Left kidney (tissue), 1 donor: ENCODE measurements at regions not wholly inside any gene's neighbourhood (a gene's known extent, or its start where the extent isn't known, plus 50 kb on each side); places are given as distances from the start of the nearest gene placed in this dataset.

Experiments
- DNase-seq: peaks from one replicate; pipeline ENCODE4 v3.0.0-alpha.2; 2013

DNA sequence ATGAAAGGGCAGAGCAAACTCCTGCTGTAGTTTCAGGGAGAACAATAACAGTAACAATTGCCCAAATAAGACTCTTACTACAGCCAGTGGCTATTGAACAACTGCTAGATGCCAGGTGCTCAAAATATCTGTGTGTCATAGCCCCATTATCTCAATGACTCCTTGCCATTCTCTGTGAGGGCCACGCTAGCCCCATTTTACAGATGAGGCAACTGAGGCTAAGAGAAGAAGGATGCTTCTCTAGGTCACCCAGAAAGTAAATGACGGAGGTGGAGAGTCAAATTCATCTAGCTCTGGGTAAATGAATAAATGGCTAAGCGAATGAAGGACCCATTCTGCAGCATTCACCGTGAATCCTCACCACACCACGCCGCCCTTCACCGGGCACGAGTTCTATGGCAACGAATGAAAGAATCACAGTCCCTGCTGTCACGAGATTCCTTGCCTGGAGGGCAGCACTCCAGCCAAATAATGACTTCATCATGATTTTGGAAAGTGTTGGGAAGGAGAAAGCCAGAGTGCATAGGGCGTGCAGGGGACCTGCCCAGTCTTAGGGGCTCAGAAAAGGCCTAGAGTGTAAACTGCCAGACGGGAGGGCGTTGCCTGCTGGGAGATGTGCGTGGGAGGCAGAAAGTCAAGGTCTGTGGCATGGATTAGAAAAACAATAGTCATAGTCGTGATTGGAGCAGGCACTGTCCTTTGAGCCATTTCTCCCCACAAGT, 147.2 kb downstream of the C9orf50 start:
- no peak for DNase-seq

DNA sequence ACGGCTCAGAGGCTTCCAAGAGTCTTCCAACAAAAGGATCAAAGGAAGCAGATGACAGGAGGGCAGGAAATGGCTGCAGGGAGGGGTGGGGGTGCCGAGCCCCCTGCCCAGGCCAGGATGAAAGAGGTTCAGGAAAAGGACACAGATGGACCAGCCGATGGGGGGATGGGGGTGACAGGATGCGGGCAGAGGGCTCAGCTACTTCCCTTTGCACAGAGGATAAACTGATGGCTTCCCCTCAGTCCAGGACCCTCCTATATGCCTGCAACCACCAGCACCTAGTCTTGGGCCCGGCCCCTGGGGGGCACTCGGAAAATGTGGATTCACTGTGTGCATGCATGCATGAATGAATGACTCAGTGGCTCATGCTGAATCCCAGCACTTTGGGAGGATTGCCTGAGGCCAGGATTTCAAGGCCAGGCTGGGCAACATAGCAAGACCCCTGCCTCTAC, 148.2 kb downstream of the C9orf50 start:
- no peak for DNase-seq

DNA sequence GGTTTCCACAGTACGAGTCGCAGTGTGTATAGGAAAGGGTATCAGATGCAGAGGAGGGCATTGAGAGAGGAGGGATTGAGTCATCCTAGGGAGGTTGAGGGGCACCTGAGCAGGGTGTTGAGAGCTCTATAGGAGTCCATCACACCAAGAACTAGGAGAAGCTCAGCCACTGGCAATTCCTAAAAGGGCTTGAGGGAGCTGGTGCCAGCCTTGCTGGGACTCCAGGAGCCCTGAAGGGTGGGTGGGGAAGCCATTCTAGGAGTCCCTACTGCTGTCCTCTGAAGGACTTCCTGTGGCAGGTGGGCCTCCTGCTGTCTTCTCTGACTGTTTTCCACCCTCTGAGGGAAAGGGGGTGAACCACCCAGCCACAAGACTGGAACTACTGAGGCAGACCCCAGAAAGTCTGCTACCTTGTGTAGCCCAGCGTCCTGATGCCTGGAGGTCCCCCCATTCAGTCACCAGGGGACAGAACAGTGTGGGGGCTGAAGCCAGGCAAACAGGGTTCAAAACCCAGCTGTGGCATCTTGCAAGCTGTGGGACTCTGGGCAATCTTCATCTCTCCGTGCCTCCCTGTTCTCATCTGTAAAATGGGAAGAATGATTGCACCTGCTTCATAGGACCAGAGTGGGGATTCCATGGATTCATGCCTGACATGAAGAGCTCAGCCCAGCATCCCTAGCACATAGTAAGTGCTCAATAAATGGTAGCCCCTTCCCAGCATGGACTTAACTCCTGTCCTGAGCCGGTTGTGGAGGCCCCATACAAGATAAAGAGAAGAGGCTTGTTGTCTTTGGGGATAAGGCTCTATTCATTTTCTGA, 149.5 kb downstream of the C9orf50 start:
- DNase-seq = no peak

DNA sequence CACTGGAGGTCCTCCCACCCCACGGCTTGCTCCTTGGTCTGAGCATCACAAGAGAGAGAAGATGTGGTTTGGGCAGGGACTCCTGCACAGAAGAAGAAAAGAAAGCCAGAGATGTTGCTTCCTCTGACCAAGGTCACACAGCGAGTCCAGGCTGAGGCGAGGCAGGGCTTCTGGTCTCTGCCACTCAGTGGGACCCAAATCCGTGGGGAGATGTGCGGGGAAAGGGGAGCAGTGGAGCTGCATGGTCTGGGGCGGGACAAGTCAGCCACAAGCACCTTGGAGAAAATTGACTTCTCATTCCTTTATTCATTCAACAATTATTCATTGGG, 150.9 kb downstream of the C9orf50 start:
- DNase-seq = no peak

DNA sequence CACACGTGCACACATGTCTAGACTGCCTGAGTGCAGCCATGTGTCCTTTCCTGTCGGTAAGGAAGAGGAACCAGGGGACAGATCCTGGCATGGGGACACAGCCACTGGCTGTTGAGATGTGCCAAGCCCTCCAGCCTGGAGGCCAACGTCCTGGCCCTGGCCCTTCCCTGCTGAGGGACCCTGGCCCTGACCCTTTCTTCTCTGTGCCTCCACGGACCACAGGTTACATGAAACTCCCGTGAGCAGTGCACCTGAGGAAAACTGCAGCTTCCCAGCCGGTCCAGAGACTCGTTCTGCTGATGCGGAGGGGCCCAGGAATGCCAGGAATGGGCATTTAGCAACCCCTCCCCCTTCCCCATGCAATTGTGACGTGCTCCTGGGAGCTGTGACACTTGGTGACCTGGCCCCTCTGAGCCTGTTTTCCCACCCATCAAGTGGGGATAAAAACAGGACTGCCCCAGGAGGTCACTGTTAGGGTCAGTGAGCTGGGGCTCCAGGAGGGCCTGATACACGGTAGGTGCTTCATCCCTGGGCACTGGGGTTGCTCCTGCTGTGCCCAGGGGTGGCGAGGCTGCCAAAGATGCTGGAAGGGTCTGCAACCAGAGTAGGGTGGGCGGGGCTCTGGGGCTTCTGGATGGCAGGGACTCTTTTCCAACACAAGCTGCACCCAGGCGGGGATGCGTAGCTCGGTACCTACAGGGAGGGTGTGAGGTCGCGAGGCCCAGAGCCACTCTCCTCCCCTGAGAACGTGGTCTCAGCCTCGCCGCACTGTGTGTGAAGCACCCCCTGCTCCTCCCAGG, 151.5 kb downstream of the C9orf50 start:
- DNase-seq = no peak

DNA sequence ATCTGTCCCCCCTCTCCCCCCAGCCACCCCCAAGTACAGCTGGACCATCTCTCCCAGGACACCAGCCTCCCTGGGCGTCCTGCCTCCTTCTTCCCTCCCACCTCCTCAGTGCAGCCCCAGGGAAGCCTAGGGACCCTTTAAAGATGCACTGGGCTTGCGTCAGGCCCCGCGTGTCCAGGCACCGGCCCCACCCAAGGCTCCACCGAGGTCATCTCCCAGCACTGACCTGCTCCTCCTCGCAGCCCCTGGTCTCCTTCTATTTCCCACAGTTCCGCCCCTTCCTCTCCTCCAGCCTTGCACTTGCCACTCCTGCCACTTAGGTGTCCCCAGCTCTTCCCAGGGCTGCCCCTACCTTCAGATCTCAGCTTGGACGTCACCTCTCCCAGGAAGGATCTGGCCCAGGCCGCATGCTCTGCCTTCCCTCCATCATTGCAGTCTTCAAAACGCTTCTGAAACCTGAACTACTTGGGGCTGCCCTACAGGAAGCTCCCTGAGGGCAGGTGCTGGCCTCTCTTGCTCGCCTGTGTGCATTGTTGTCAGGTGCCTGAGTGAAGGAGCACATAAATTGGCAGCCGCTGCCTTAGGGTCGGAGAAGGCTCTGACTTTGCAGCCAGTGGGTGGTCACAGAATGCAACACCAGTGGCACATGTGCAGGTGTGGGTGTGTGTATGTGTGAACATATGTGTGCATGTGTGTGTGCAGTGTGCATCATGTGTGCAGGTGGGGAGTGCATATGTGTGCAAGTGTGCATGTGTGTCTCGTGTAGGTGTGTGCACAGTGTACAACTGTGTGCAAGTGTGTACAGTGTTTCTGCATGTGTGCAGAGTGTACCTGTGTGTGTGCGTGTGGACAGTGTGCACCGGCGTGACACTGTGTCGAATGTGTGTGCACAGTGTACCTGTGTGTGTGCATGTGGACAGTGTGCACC, 152.9 kb downstream of the C9orf50 start:
- DNase-seq = no peak

DNA sequence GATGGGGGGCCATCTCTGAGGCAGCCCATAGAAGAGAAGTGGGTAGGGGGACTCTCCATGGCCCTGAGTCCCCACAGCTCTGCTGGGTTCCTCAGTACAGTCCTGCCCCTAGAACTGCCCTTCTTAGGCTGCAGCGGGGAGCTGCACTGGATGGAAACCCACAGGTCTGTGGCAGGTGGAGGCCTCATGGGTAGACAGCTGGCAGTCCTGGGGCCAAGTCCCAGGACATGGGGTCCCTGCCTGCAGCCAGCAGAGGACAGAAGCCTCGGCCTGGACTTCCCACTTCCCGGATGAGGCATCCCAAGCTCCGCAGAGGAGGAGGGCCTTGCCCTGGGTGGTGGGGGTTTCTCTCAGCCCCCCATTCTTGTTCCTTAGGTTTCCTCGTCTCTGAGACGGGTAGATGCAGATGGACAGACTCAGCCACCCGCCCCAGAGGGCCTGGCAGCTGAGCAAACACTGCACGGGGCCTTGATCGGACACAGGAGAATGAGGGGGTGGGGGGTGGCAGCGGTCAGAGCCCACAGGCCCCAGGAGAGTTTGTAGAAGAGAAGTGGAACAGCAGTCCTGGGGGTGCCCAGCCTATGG, 153.8 kb downstream of the C9orf50 start:
- DNase-seq = no peak

DNA sequence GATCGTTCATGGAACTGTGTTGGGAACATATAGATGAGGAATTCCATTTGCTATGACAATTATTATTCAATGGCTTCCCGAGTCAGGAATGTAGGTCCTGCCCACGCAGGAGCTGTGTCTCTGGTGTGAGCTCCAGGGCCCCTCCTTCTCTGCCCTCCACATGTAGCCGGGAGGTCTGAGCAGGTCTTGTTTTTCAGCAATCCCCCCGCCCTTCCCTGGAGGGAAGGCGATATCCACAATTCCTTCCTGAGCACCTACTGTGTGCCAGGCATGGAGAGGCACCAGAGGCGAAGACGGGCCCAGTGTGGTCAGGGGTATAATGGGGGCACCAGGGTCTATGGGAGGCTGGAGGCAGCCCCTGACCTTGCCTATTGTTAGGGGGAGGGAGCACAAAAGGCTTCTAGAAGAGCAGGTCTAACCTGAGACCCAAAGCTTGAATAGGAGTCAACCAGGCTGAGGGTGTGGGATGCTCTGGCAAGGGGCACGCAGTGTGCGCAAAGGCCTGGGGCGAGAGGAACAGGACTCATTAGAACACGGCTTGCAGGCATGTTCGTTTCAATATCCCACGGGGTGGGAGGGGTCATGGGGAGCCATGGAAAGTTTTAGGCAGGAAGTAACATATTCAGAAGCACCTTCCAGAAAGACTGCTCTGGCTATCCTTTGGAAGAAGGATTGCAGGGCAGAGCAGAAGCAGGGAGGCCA, 154.9 kb downstream of the C9orf50 start:
- no peak for DNase-seq

DNA sequence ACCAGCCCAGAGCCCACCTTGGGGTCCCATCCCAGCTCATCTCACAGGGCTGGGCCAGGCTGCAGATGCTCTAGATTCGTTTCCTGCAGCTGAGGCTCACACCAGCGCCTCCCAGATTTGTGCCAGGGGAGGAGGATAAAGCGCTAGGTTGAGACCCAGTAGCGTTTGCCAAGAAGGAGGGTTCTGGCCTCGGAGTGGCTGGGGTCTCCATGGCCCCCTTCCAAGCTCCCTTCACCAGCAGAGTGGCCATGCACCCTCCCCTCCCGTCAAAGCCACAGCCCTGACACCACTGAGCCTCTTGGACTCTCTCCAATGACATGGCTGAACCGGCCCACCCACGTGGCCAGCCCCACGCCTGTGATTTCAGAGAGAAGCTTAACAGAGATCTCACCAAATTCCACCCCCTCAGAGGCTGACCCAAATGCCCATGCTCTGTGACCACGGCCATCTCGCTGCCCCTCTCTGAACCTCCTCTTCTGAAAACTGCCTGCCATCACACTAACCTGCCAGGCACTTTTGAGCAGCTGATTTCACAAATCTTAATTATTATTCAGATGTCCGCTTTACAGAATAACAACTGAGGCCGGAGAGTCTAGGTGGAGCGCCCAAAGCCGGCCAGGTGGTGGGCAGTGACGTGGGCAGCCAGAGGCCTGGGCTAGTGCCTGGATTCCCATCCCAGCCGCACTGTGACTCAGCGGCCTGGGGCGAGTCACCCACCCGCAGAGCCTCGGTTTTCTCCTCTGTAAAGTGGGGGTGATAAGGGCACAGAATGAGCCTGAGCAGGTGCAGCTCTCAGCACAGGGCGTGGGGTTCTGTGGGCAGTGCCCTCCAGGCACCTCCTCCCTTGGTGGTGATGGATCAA, 155.7 kb downstream of the C9orf50 start:
- DNase-seq = no peak

DNA sequence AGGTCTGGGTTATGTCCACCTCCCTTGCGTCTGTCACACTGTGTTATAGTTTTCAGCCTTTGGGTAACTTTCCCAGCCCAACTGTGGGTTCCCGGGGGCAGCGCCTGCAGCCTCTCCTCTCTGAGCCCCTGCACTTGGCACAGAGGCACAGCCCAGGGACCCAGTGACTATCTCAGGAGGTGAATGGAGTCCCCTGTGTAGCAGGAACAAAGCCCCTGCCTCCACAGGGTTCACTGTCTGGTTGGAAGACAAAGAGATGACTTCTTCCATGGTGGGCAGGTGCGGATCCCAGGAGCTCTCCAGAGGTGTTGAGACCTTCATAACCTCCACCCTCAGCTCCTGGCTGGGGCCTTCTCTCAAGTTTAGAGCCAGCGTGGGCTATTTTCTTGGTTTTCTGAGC, 156.9 kb downstream of the C9orf50 start:
- DNase-seq = no peak

DNA sequence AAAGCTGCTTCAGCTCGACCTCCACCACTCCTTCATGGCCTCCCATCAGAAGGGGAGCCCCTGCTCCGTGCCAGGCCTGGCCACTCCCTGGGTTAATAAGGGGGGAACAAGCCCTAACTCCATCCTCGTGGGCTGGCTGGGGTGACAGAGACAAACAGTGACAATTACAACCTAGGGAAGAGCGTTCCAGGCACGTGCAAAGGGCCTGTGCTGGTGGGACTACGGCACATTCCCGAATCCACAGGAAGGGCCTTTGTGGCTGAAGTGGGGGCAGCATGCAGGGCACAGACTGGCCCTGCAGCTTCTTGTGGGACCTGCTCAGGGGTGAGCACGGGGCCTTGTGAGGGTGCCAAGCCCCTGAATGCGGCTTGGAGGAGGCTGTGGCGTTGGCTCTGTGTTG, 157.4 kb downstream of the C9orf50 start:
- no peak for DNase-seq

DNA sequence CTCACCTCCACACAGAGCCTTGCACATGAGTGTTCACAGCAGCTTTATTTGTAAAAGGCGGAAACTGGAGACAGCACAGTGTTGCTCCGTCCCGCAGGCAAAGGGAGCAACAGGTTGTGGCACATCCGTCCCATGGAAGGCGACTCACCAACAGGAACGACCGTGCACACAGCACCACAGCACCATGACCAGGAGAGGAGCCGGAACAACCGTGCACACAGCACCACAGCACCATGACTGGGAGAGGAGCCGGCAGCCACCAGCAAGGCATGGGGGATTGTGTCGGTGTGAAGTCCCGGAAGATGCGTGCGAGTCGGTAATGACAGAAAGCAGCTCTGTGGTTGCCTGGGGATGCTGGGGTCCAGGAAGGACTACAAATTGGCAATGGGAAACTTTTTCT, 158.5 kb downstream of the C9orf50 start:
- no peak for DNase-seq

DNA sequence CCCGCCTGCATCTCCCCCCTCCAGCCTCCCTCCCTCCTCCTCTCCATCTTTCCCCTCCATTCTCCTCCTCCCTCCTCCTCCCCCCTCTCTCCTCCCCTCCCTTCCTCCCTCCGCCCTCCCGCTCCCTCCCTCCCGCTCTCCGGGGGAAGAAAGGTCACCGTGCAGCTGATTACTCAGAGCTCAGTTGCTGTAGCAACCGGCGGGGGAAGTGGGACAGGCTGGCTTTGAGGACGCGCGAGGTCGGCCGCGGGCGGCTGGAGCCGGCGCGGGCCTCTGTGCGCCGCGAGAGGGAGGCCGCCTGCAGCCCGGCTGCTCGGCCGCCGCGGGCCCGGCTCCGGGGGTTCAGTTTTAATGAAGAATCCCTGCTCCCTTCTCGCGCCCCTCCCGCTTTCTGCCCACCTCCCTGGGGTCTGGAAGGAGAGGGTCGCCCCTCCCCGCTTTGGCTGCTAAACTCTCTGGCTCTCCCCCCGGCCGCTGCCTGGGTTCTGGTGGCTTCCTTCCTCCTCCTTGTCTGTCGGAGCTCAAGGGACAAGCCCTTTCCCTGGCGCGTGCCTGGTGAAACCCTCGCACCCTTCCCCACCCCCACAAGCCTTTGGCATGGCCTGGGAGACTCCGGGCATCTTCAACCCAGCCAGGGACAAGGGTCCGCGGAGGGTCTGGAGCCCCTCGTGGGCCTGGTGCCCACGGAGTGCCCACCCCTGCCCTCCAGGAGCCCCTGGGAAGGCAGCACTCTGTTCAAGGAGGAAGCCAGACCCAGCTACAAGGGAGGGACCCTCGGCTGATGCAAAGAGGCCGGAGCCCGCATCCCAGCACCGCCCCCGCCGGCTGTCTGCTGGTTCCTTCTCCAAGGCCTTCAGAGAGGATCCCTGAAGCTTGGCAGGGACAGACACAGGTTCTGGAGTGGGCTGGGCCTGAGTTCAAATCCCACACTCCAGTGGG, 160.3 kb downstream of the C9orf50 start:
- peak; percentile 100 for DNase-seq

DNA sequence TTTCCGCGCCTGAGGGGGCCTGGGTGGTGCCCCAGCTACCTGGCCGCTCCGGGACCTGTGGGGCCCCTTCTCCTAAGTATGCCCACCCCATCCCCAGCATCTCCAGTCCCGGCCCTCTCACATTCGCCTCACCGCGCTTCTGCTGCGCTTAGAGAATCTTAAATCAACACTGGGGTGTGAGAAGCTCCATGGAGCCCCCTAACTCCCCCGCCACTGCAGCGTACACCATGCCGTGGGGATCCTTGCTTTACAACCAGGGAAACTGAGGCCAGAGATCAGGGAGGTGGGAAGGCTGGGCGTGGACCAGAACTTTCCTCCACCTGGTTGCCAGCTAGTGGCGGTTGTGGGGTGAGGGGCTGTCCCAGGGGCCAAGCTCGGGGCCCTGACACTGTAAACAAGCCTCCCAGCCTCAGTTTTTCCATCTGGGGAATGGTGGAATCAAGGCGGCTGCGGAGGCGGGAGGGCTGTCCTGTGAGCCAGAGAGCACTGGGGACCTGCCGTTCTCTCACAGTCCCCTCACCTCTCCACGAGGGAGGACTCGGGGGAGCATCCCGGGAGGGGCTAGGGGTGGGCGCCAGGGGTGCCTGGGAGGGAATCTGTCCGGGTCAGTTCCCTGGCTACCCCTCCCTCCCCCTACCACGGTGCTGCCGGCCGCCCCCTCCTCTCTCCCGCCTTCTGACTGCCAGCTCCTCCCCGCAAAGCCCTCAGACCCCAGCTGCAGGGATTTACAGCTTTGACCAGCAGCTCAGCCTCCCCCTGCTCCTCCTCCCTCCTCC, 161.2 kb downstream of the C9orf50 start:
- no peak for DNase-seq

DNA sequence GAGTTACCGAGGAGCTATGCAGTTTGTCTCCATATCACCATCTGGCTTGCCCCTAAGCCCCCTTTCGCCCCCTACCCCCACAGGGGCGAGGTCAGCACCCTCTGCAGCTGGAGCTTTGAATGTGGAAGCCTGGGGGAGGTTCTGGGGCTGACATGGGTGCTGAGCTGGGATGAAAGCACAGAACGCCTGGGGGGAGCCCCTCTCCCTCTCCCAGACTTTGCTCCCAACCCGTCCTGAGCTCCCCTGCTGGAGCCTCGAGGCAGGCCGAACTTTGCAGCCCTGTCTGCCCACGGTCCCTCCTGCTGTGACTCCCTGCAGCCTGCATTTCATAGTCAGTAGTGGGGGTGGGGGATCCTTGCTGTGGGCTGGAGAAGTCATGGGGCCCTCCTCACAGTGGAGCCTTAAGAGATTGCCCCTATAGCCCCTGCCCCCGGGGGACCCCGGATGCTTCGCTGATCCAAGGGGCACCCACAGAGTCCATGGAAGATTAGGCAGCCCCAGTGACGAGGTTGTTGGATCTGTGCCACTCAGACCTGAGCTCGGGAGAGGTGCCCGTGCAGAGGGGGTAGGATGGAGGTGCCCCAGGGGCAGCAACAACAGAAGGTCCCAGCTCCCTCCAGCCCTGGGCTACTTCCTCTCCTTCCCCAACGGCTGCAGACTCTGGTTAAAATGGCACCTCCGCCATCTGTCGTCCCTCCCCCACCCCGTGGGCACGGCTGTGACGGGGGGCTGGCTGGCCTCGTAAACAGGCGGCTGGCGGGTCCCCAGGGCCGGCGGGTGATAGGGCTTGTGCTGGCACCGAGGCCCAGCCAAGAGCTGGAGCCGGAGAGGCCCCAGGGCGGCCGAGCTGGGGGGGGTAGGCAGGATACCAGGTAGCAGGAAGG, 162.0 kb downstream of the C9orf50 start:
- DNase-seq = no peak

DNA sequence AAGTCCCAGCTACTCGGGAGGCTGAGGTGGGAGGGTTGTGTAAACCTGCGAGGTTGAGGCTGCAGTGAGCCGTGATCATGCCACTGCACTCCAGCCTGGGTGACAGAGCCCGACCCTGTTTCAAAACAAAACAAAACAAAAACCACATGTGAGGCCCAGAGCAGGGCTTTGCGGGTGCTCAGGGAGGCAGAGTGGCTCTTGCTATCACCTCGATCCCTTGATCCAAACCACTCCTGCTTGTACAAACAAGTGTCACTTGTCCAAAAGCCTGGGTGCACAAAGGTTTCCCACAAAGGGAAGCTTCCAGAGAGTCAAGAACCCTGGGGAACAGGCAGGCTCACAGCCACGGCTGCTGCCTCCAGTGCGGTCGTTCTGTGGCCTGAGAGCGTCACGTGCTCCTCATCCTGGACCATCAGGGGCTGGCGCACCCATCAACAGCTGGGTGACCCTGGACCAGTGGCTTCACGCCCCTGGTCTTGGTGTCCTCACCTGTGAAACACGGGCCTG, 162.7 kb downstream of the C9orf50 start:
- no peak for DNase-seq
